Central memory CD8-positive, alpha-beta T cell (primary cell): ENCODE measurements at regions not wholly inside any gene's neighbourhood (a gene's known extent, or its start where the extent isn't known, plus 50 kb on each side); places are given as distances from the start of the nearest gene placed in this dataset.

Experiments
- ATAC-seq: fragments of 150-1000 bp; cut with Tn5 transposase; replicated peaks from 2 replicates; pipeline ENCODE4 v1.10.0; 2022; ENCODE audit warnings: mild to moderate bottlenecking, moderate FRiP score, moderate number of reproducible peaks; ENCODE audit not compliant: poor library complexity, severe bottlenecking; ENCODE audit errors: extremely low read depth
- DNase-seq, 2 donors: peaks; one replicate each; pipeline ENCODE4 v3.0.0; 2021; ENCODE audit warnings: low spot score in 2 of 2
- H3K27ac Mint-ChIP-seq: one replicate; pipeline ENCODE4 v1.8.0; 2022; ENCODE audit warnings: low read depth, mild to moderate bottlenecking, moderate library complexity, mixed read lengths
- H3K27me3 Mint-ChIP-seq: one replicate; pipeline ENCODE4 v1.8.0; 2022; ENCODE audit warnings: mixed read lengths
- H3K36me3 Mint-ChIP-seq: one replicate; pipeline ENCODE4 v1.8.0; 2022; ENCODE audit warnings: mild to moderate bottlenecking, moderate library complexity, mixed read lengths; ENCODE audit not compliant: insufficient read depth
- H3K4me1 Mint-ChIP-seq: one replicate; pipeline ENCODE4 v1.8.0; 2022; ENCODE audit warnings: mixed read lengths
- H3K4me3 Mint-ChIP-seq: one replicate; pipeline ENCODE4 v1.8.0; 2022; ENCODE audit warnings: mild to moderate bottlenecking, moderate library complexity, mixed read lengths
- H3K9me3 Mint-ChIP-seq: one replicate; pipeline ENCODE4 v1.8.0; 2022; ENCODE audit warnings: mixed read lengths

GRCh38 chr21:39124681-39125251 lies 58.5 kb downstream of the PSMG1 start:
- no peak overlapping the region for H3K4me3 Mint-ChIP-seq
- H3K36me3 Mint-ChIP-seq, result no peaks in the 10 kb centered on the region
- no peaks in the 10 kb centered on the region for H3K27me3 Mint-ChIP-seq
- DNase-seq (no peak), ATAC-seq (no peak)
- peaks cover 5% of the 10 kb centered on the region for H3K9me3 Mint-ChIP-seq
- no peak overlapping the region for H3K27ac Mint-ChIP-seq
- H3K4me1 Mint-ChIP-seq, result peaks cover 9% of the 10 kb centered on the region

GRCh38 chr21:39123375-39123774 lies 59.9 kb downstream of the PSMG1 start:
- H3K27ac Mint-ChIP-seq, result no peak overlapping the region
- peaks cover 9% of the 10 kb centered on the region for H3K4me1 Mint-ChIP-seq
- no peak overlapping the region for H3K4me3 Mint-ChIP-seq
- DNase-seq (no peak), ATAC-seq (no peak)
- no peaks in the 10 kb centered on the region for H3K36me3 Mint-ChIP-seq
- peaks cover 5% of the 10 kb centered on the region for H3K9me3 Mint-ChIP-seq
- peaks cover 3% of the 10 kb centered on the region for H3K27me3 Mint-ChIP-seq

GRCh38 chr21:39121600-39122355 lies 61.5 kb downstream of the PSMG1 start:
- H3K27ac Mint-ChIP-seq, result no peak overlapping the region
- H3K36me3 Mint-ChIP-seq, result no peaks in the 10 kb centered on the region
- peaks cover 5% of the 10 kb centered on the region for H3K9me3 Mint-ChIP-seq
- no peak for DNase-seq
- no peak overlapping the region for H3K4me3 Mint-ChIP-seq
- peaks cover 13% of the 10 kb centered on the region for H3K27me3 Mint-ChIP-seq
- ATAC-seq, result no peak
- H3K4me1 Mint-ChIP-seq, result peaks cover 9% of the 10 kb centered on the region

GRCh38 chr21:39120876-39121599 lies 62.2 kb downstream of the PSMG1 start:
- Mint-ChIP-seq H3K4me3 (no peak overlapping the region), H3K36me3 (no peaks in the 10 kb centered on the region), H3K9me3 (peaks cover 5% of the 10 kb centered on the region), H3K27ac (no peak overlapping the region), H3K4me1 (peaks cover 9% of the 10 kb centered on the region), H3K27me3 (peaks cover 13% of the 10 kb centered on the region)
- ATAC-seq, result no peak
- DNase-seq, result no peak

- Mint-ChIP-seq H3K4me1 (peaks cover 9% of the 10 kb centered on the region), H3K9me3 (peaks cover 5% of the 10 kb centered on the region), H3K4me3 (no peak overlapping the region), H3K27me3 (peaks cover 17% of the 10 kb centered on the region), H3K36me3 (no peaks in the 10 kb centered on the region), H3K27ac (no peak overlapping the region)
- DNase-seq (no peak), ATAC-seq (no peak)
Measured at GRCh38 chr21:39119891-39120290, 63.4 kb downstream of the PSMG1 start.

GRCh38 chr21:39118604-39119215 lies 64.5 kb downstream of the PSMG1 start:
- ATAC-seq (no peak), DNase-seq (no peak)
- no peaks in the 10 kb centered on the region for H3K36me3 Mint-ChIP-seq
- peaks cover 5% of the 10 kb centered on the region for H3K9me3 Mint-ChIP-seq
- H3K27ac Mint-ChIP-seq, result no peak overlapping the region
- peaks cover 9% of the 10 kb centered on the region for H3K4me1 Mint-ChIP-seq
- H3K4me3 Mint-ChIP-seq, result no peak overlapping the region
- peaks cover 25% of the 10 kb centered on the region for H3K27me3 Mint-ChIP-seq

- Mint-ChIP-seq H3K27ac (no peak overlapping the region), H3K9me3 (peaks cover 5% of the 10 kb centered on the region), H3K36me3 (no peaks in the 10 kb centered on the region), H3K27me3 (peaks cover 25% of the 10 kb centered on the region), H3K4me1 (peaks cover 9% of the 10 kb centered on the region), H3K4me3 (no peak overlapping the region)
- DNase-seq (no peak), ATAC-seq (no peak)
Measured at GRCh38 chr21:39118061-39118460, 65.2 kb downstream of the PSMG1 start.

GRCh38 chr21:39117440-39117970 lies 65.7 kb downstream of the PSMG1 start:
- Mint-ChIP-seq H3K27ac (no peak overlapping the region), H3K27me3 (peaks cover 25% of the 10 kb centered on the region), H3K4me3 (no peak overlapping the region), H3K36me3 (no peaks in the 10 kb centered on the region), H3K4me1 (peaks cover 9% of the 10 kb centered on the region), H3K9me3 (peaks cover 5% of the 10 kb centered on the region)
- DNase-seq (no peak), ATAC-seq (no peak)

GRCh38 chr21:39116761-39117439 lies 66.4 kb downstream of the PSMG1 start:
- peaks cover 25% of the 10 kb centered on the region for H3K27me3 Mint-ChIP-seq
- no peak for DNase-seq
- H3K27ac Mint-ChIP-seq, result no peak overlapping the region
- no peaks in the 10 kb centered on the region for H3K36me3 Mint-ChIP-seq
- H3K4me3 Mint-ChIP-seq, result no peak overlapping the region
- peaks cover 4% of the 10 kb centered on the region for H3K4me1 Mint-ChIP-seq
- H3K9me3 Mint-ChIP-seq, result no peaks in the 10 kb centered on the region
- no peak for ATAC-seq

GRCh38 chr21:39115576-39116235 lies 67.5 kb downstream of the PSMG1 start:
- H3K4me3 Mint-ChIP-seq, result no peak overlapping the region
- no peaks in the 10 kb centered on the region for H3K4me1 Mint-ChIP-seq
- no peak for ATAC-seq
- no peaks in the 10 kb centered on the region for H3K9me3 Mint-ChIP-seq
- no peak for DNase-seq
- no peaks in the 10 kb centered on the region for H3K36me3 Mint-ChIP-seq
- no peak overlapping the region for H3K27ac Mint-ChIP-seq
- H3K27me3 Mint-ChIP-seq, result peaks cover 25% of the 10 kb centered on the region

- H3K27ac Mint-ChIP-seq, result no peak overlapping the region
- peaks cover 26% of the 10 kb centered on the region for H3K27me3 Mint-ChIP-seq
- H3K4me3 Mint-ChIP-seq, result no peak overlapping the region
- ATAC-seq (no peak), DNase-seq (no peak)
- no peaks in the 10 kb centered on the region for H3K9me3 Mint-ChIP-seq
- no peaks in the 10 kb centered on the region for H3K4me1 Mint-ChIP-seq
- H3K36me3 Mint-ChIP-seq, result no peaks in the 10 kb centered on the region
Measured at GRCh38 chr21:39114871-39115575, 68.2 kb downstream of the PSMG1 start.
